HEK293T (cell line): ENCODE measurements at regions not wholly inside any gene's neighbourhood (a gene's known extent, or its start where the extent isn't known, plus 50 kb on each side); places are given as distances from the start of the nearest gene placed in this dataset.

ENCODE experiments used
- ARNT ChIP-seq: fragments of 450-650 bp; IDR thresholded peaks from 2 replicates; pipeline ENCODE4 v1.6.1; 2017; ENCODE audit warnings: mild to moderate bottlenecking
- BHLHE40 ChIP-seq: fragments of 450-650 bp; IDR thresholded peaks from 2 replicates; pipeline ENCODE4 v1.6.1; 2016; ENCODE audit warnings: mild to moderate bottlenecking, moderate library complexity, borderline replicate concordance
- CTBP1 ChIP-seq: fragments of 450-650 bp; IDR thresholded peaks from 2 replicates; pipeline ENCODE4 v1.6.1; 2016; ENCODE audit warnings: borderline replicate concordance
- ELF4 ChIP-seq: fragments of 450-650 bp; IDR thresholded peaks from 2 replicates; pipeline ENCODE4 v1.6.1; 2017; ENCODE audit warnings: antibody characterized with exemption
- FOXK2 ChIP-seq: fragments of 450-650 bp; IDR thresholded peaks from 2 replicates; pipeline ENCODE4 v1.6.1; 2016; ENCODE audit warnings: mild to moderate bottlenecking
- FOXM1 ChIP-seq: fragments of 450-650 bp; IDR thresholded peaks from 2 replicates; pipeline ENCODE4 v1.6.1; 2017; ENCODE audit warnings: mild to moderate bottlenecking, borderline replicate concordance
- HDGF ChIP-seq: fragments of 450-650 bp; IDR thresholded peaks from 2 replicates; pipeline ENCODE4 v1.6.1; 2017; ENCODE audit warnings: antibody characterized with exemption, borderline replicate concordance
- LEF1 ChIP-seq: fragments of 450-650 bp; IDR thresholded peaks from 2 replicates; pipeline ENCODE4 v1.6.1; 2017; ENCODE audit warnings: mild to moderate bottlenecking, borderline replicate concordance
- NFRKB ChIP-seq: fragments of 450-650 bp; IDR thresholded peaks from 2 replicates; pipeline ENCODE4 v1.6.1; 2016; ENCODE audit warnings: mild to moderate bottlenecking, moderate library complexity
- SUZ12 ChIP-seq: fragments of 450-650 bp; IDR thresholded peaks from 2 replicates; pipeline ENCODE4 v1.6.1; 2016; ENCODE audit warnings: mild to moderate bottlenecking

- TF ChIP-seq BHLHE40 (no peak), HDGF (no peak), FOXM1 (no peak), LEF1 (no peak), CTBP1 (no peak), ARNT (no peak), FOXK2 (no peak), ELF4 (no peak), SUZ12 (no peak), NFRKB (no peak)
These were observed 985.8 kb upstream of the NRXN1 start for GRCh38 chr2:52017646-52018235.
